Upper lobe of left lung (tissue), 6 donors: ENCODE measurements at regions not wholly inside any gene's neighbourhood (a gene's known extent, or its start where the extent isn't known, plus 50 kb on each side); places are given as distances from the start of the nearest gene placed in this dataset.

Experiments used
- ATAC-seq, 2 donors: fragments of 200-7000 bp; cut with Tn5 transposase; one replicate each; pipeline ENCODE4 v1.9.1; 2022; ENCODE audit warnings: mild to moderate bottlenecking in 2 of 2, moderate library complexity in 2 of 2; ENCODE audit not compliant: low FRiP score in 2 of 2
- DNase-seq, 2 donors: peaks; one replicate each; pipeline ENCODE4 v3.0.0-alpha.2; 2019 to 2020
- H3K27ac ChIP-seq, 4 donors: fragments of 200-600 bp; sonication (generic); one replicate each; pipeline ENCODE4 v1.5.1; 2016 to 2019
- H3K27me3 ChIP-seq, 4 donors: fragments of 200-600 bp; sonication (generic); one replicate each; pipeline ENCODE4 v1.5.1; 2017 to 2019
- H3K36me3 ChIP-seq, 4 donors: fragments of 200-600 bp; sonication (generic); one replicate each; pipeline ENCODE4 v1.5.1; 2016 to 2019
- H3K4me1 ChIP-seq, 4 donors: fragments of 200-600 bp; sonication (generic); one replicate each; pipeline ENCODE4 v1.5.1; 2018 to 2019
- H3K4me3 ChIP-seq, 4 donors: fragments of 200-600 bp; sonication (generic); one replicate each; pipeline ENCODE4 v1.5.1; 2017 to 2019; ENCODE audit warnings: mild to moderate bottlenecking in 2 of 4, moderate library complexity in 1 of 4
- H3K9me3 ChIP-seq, 4 donors: fragments of 200-600 bp; sonication (generic); one replicate each; pipeline ENCODE4 v1.5.1; 2018 to 2019
- CTCF ChIP-seq, 6 experiments: fragments of 450-650 bp in 4 of 6; fragments of 200-600 bp in 2 of 6; sonication (generic) in 2 of 6; IDR thresholded peaks; one replicate each; pipeline ENCODE4 v1.5.1; 2016 to 2019; ENCODE audit warnings: antibody characterized with exemption in 6 of 6
- EP300 ChIP-seq, 4 donors: sonication (generic); formaldehyde crosslinking; IDR thresholded peaks; one replicate each; pipeline ENCODE4 v1.5.1; 2017; ENCODE audit warnings: antibody characterized with exemption in 4 of 4, control low read depth in 2 of 4
- POLR2A ChIP-seq, 4 donors: fragments of 450-650 bp; IDR thresholded peaks; one replicate each; pipeline ENCODE4 v1.5.1; 2016 to 2017; ENCODE audit warnings: antibody characterized with exemption in 4 of 4, mild to moderate bottlenecking in 2 of 4
- POLR2AphosphoS5 ChIP-seq, 2 donors: sonication (generic); formaldehyde crosslinking; IDR thresholded peaks; one replicate each; pipeline ENCODE4 v1.5.1; 2017; ENCODE audit warnings: antibody characterized with exemption in 2 of 2
- WGBS, 2 donors: methylation state at CpG; one replicate each; pipeline ENCODE4 v1.1.5; 2017 to 2018; 5-methylcytosine and 5-hydroxymethylcytosine counted together
- donor health status: DM: no; HTN: no; CAD: no; lungs with moderate emphysema.
- donor health status: DM: no; HTN: yes; CAD: no; lungs with severe emphysema.

- H3K27me3 ChIP-seq, result no peaks in the 10 kb centered on the region
- 76 to 79% methylated on average over 7 of the region's 7 CpGs for WGBS, 2 donors
- H3K9me3 ChIP-seq, result no peaks in the 10 kb centered on the region
- DNase-seq, result no peak
- no peak overlapping the region for H3K27ac ChIP-seq
- TF ChIP-seq EP300 (IDR thresholded peaks at IDR 0.05) (no peak), CTCF (IDR thresholded peaks at IDR 0.05) (no peak), POLR2A (IDR thresholded peaks at IDR 0.05) (no peak), POLR2AphosphoS5 (IDR thresholded peaks at IDR 0.05) (no peak)
- no peak overlapping the region for H3K4me3 ChIP-seq
- no peaks in the 10 kb centered on the region for H3K4me1 ChIP-seq
- no peaks in the 10 kb centered on the region for H3K36me3 ChIP-seq
- no peak for ATAC-seq
These were observed 104.4 kb upstream of the LSM14A start for GRCh38 chr19:34067861-34068271.

- H3K27me3 ChIP-seq, result no peaks in the 10 kb centered on the region
- ATAC-seq, result no peak
- no peaks in the 10 kb centered on the region for H3K4me1 ChIP-seq
- H3K27ac ChIP-seq, result no peak overlapping the region
- no peaks in the 10 kb centered on the region for H3K9me3 ChIP-seq
- DNase-seq, result no peak
- no peak for TF ChIP-seq POLR2AphosphoS5 (IDR thresholded peaks at IDR 0.05)
- no peak for TF ChIP-seq POLR2A (IDR thresholded peaks at IDR 0.05)
- TF ChIP-seq EP300 (IDR thresholded peaks at IDR 0.05), result no peak
- no peak for TF ChIP-seq CTCF (IDR thresholded peaks at IDR 0.05)
- WGBS, 2 donors, result 47 to 49% methylated on average over 3 of the region's 3 CpGs
- H3K4me3 ChIP-seq, result no peak overlapping the region
- no peaks in the 10 kb centered on the region for H3K36me3 ChIP-seq
These were observed 96.6 kb upstream of the LSM14A start for GRCh38 chr19:34075661-34076091.

GRCh38 chr19:34082289-34083077 is 89.8 kb upstream of the LSM14A start:
- Histone ChIP-seq H3K4me1 (no peaks in the 10 kb centered on the region), H3K9me3 (no peaks in the 10 kb centered on the region), H3K27ac (no peak overlapping the region), H3K4me3 (no peak overlapping the region), H3K36me3 (no peaks in the 10 kb centered on the region), H3K27me3 (no peaks in the 10 kb centered on the region)
- no peak for ATAC-seq
- WGBS, 2 donors, result 48 to 53% methylated on average over 10 of the region's 10 CpGs
- DNase-seq, result no peak
- no peak for TF ChIP-seq POLR2AphosphoS5 (IDR thresholded peaks at IDR 0.05)
- TF ChIP-seq EP300 (IDR thresholded peaks at IDR 0.05), result no peak
- no peak for TF ChIP-seq CTCF (IDR thresholded peaks at IDR 0.05)
- TF ChIP-seq POLR2A (IDR thresholded peaks at IDR 0.05), result no peak

GRCh38 chr19:34084396-34085145 is 87.7 kb upstream of the LSM14A start:
- no peaks in the 10 kb centered on the region for H3K9me3 ChIP-seq
- H3K4me1 ChIP-seq, result no peaks in the 10 kb centered on the region
- no peak overlapping the region for H3K4me3 ChIP-seq
- no peak overlapping the region for H3K27ac ChIP-seq
- 36 to 50% methylated on average over 3 of the region's 3 CpGs for WGBS, 2 donors
- no peaks in the 10 kb centered on the region for H3K36me3 ChIP-seq
- ATAC-seq (no peak), DNase-seq (no peak)
- TF ChIP-seq POLR2AphosphoS5 (IDR thresholded peaks at IDR 0.05) (no peak), POLR2A (IDR thresholded peaks at IDR 0.05) (no peak), CTCF (IDR thresholded peaks at IDR 0.05) (no peak), EP300 (IDR thresholded peaks at IDR 0.05) (no peak)
- H3K27me3 ChIP-seq, result no peaks in the 10 kb centered on the region
